Fibroblast of mammary gland (primary cell): ENCODE measurements at regions not wholly inside any gene's neighbourhood (a gene's known extent, or its start where the extent isn't known, plus 50 kb on each side); places are given as distances from the start of the nearest gene placed in this dataset.
"Not testable (repeated sequence)": the region's sequence is repeated elsewhere in the genome, so short reads cannot be mapped to it uniquely, and the experiment has no call there.

ENCODE experiments used
- DNase-seq: peaks from one replicate; pipeline ENCODE4 v3.0.0-alpha.2; 2010; ENCODE audit warnings: low read depth
- H3K4me3 ChIP-seq: 2 replicates; pipeline ENCODE4 v1.5.1; 2011; ENCODE audit warnings: low read depth, mild to moderate bottlenecking, low read length, moderate library complexity; ENCODE audit not compliant: control insufficient read depth
- CTCF ChIP-seq: conservative IDR thresholded peaks from 2 replicates; pipeline ENCODE4 v1.5.1; 2011; ENCODE audit warnings: low read depth, low read length, inconsistent platforms; ENCODE audit not compliant: control insufficient read depth, insufficient read depth

DNA sequence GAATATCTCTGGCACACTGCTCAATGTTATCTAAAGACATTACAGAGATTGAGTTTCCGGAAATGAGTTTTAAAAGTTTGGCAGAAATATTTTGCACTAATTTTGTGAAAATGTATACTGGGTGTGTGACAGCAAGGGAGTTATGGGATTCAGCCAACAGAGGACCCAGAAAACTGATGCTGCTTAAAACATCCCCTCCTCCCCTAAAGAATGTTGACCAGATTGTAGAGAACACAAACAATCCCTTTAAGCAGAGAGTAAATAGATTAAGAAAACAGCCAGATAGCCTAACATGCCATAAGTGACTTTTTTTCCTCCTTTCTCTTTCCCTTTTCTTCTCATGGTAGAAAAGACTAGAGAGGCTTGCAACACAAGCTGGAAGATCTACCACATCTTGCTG, 928.0 kb upstream of the ALCAM start:
- H3K4me3 ChIP-seq: no peak overlapping the region
- no peak for DNase-seq
- TF ChIP-seq CTCF: no peak

DNA sequence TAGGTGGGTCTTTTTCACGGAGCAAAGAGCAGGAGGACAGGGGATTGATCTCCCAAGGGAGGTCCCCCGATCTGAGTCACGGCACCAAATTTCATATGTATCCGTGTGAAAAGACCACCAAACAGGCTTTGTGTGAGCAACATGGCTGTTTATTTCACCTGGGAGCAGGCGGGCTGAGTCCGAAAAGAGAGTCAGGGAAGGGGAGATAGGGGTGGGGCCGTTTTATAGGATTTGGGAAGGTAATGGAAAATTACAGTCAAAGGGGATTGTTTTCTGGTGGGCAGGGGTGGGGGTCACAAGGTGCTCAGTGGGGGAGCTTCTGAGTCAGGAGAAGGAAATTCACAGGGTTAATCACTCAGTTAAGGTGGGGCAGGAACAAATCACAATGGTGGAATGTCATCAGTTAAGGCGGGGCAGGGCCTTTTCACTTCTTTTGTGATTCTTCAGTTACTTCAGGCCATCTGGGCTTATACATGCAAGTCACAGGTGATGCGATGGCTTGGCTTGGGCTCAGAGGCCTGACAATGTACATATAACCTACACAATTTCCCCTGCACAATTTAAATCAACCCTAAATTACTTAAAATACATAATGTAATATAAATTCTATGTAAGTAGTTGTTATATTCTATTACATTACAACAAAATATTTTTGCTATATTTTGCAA, 921.3 kb upstream of the ALCAM start:
- H3K4me3 ChIP-seq, DNase-seq: not testable (repeated sequence)

DNA sequence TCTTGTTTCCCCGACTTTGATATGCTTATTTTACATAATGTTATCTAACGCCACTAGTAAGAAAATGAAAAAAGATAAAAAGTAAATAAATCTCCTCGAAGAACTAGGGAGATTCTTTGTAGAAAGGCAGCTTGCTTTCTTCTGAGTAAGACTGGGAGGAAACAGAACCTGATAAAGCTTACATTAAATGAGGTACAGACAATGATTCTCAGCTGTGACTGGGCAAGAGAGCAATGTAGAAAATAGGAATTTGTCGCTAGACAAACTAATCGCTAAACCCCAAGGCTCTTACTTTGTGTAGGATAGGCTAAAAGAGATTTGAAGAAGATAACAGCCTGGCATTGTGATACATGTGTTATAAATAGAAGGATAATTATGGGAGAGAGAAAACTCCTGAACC, 919.0 kb upstream of the ALCAM start:
- no peak for TF ChIP-seq CTCF
- DNase-seq: no peak
- no peak overlapping the region for H3K4me3 ChIP-seq

DNA sequence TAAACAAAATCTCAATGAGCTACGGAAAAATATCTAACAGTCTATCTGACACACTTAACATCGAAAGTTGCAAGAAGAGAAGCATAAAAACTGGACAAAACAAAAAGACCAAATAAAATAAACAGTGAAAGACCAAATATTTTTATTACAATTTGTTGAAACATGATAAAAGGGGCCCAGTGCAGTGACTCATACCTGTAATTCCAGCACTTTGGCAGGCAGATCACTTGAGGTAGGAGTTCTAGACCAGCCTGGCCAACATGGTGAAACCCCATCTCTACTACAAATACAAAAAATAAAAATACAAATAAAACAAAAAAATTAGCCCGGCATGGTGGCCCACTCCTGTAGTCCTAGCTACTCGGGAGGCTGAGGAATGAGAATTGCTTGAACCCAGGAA, 914.0 kb upstream of the ALCAM start:
- H3K4me3 ChIP-seq: no peak overlapping the region
- no peak for TF ChIP-seq CTCF
- no peak for DNase-seq

DNA sequence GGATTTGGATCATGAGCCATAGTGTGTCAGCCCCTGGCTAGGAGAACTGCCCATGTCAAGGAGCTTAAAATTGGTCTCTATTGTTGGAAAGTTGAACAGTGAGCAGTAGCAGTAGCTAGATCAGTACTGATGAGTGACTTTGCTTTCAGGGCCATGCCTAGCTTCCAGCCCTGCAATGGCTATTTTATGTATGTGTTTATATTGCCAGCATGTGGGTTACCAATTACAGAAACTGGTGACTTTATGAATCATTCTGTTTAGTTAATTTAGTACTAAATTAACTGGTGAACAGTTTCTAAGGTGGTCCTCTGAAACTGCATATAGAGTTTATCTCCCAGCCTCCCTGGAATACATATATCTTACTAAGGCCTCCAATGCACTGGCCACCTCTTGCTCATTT, 908.1 kb upstream of the ALCAM start:
- TF ChIP-seq CTCF: no peak
- DNase-seq: no peak
- H3K4me3 ChIP-seq: no peak overlapping the region

GRCh38 chr3:104460477-104461406, 906.0 kb upstream of the ALCAM start:
- no peak overlapping the region for H3K4me3 ChIP-seq
- TF ChIP-seq CTCF: peak; percentile 37
- DNase-seq: peak; percentile 30

DNA sequence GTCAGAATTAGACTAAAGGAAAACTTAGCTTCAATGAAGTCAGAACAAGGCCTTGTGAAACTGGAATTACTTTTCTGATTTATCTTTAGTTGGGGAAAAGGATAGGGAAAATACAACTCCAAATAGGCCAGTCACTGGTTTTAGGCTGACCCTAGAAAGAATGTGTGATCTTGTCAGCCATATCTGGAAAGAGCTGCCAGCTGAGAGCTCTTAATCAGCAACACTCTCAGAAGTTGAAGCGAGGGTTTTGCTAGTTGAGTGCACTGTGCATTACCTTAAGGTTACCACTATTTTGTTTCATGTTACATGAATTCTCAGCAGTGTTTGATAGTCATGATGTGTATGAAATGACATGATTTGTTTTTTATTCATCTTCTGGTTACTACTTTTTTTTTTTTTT, 905.3 kb upstream of the ALCAM start:
- no peak for DNase-seq
- H3K4me3 ChIP-seq: no peak overlapping the region
- no peak for TF ChIP-seq CTCF
